GM18519 (cell line): ENCODE measurements at regions not wholly inside any gene's neighbourhood (a gene's known extent, or its start where the extent isn't known, plus 50 kb on each side); places are given as distances from the start of the nearest gene placed in this dataset.

Experiments
- ATAC-seq: cut with Tn5 transposase; IDR thresholded peaks from one replicate; pipeline ENCODE4 v1.9.1; 2021; ENCODE audit warnings: mild to moderate bottlenecking, moderate library complexity; ENCODE audit not compliant: unreplicated experiment, low FRiP score

DNA sequence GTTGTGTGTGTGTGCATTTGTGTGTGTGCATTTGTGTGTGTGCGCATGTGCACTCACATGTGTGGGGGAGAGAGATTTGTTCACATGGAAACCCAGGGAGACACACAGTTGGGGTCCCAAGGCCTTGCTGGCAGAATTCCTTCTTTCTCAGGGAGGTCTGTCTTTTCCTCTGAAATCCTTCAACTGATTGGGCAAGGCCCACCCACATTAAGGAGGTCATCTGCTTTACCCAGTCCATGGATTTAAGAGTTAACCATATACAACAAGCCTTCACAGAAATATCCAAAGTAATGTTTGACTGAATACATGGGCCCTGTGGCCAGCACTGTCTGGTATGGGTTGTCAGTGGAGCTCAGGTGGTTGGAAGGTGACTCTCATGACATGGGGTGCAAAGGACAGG, 641.4 kb downstream of the BRD1 start:
- ATAC-seq: no peak

- ATAC-seq: no peak
These were observed 642.2 kb downstream of the BRD1 start for GRCh38 chr22:49185312-49185969.

- ATAC-seq: no peak
These were observed 642.9 kb downstream of the BRD1 start for GRCh38 chr22:49184736-49185135.

- ATAC-seq: no peak
These were observed 643.9 kb downstream of the BRD1 start for GRCh38 chr22:49183826-49184216.

DNA sequence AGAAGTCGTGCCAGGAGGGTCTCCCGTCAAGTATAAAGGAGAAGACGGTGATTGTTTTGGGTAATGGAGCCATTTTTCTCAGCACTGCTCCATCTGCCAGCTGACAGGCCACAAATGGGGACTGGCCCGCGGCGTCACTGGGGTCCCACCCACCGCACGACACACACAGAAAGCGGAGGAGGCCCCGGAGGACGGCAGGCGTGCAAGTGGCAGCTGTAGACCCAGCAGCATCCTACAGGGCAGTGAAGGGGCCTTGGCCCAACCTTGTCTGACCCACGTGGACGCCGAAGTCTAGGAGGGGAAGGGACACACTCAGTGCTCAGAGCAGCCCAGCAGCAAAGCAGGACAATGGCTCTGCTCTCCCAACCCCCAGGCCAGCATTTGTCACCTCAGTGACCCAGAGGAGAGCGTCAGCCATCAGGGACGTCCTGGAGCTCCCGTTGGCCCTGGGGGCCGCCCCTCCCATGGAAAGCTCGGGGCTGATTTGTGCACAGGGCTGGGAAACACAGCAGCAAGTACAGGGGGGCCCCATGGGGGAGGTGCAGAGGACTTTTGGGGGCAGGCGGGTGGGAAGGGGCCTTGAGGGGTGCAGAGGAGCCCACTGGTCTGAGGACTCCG, 644.4 kb downstream of the BRD1 start:
- ATAC-seq: no peak

DNA sequence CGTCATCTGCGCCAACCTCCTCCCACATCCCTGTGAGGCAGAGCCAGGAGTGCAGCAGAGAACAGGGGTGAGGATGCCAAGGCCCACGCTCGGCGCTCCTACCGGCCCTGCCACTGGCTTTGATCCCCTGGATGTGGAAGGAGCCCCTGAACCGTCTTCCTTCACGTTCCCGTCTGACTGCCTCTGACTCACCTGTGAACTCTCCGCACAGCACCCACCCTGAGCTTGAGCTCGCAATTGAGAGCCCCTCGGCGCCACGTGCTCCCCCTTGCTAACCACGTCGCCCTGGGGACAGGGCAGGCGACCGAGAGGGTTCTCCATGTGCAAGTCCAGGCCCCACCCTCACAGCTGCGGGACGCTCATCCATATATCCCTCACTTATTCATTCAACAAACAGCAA, 645.3 kb downstream of the BRD1 start:
- ATAC-seq: no peak

DNA sequence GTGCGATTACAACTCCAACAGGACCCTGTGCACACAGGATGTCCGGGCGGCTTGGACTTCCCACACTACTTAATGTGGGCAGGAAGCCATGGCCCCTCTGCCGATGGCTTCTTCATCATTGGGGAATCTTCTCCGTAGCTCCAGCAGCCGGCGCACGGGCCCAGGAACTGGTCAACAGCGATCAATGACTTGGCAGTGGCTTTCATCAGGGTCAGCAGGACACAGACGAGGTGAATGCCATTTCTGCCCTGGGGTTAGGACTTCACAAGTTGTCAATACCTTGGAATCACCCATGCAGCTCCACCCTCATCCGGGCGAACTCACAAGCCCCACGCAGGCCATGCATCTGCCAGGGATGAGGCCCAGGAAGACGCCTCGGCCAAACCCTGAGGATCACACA, 645.7 kb downstream of the BRD1 start:
- ATAC-seq: no peak

DNA sequence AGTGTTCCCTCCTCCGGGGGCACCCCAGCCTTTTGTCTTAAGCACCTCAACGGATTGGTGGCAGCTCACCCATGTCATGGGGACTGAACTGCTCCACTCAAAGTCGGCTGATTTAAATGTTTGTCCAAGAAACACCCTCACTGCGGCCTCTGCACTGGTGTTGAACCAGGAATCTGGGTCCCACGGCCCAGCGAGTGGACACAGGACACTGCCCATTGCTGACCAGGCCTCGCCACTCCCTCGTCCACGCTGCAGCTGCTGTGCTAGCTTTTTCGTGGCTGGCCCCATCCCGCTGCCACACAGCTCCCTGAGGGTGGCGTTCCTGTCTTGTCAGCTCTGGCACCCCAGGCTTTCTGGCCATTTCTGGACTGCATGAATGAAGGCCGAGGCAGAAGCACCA, 646.2 kb downstream of the BRD1 start:
- ATAC-seq: no peak

DNA sequence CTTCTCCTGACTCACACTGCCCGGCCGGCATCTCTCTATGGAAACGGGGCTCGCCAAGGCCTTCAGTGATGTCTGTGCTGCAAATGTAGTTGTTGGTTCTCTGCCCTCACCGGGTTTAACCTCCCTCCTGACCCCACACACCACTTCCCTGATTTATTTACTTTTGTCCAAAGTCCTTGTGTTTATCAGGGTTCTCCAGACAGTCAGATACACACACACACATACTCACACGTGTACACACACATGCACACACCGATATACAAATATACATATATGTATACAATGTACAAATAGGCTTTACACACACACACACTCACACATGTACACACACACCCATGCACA, 647.0 kb downstream of the BRD1 start:
- ATAC-seq: no peak

- ATAC-seq: no peak
These were observed 647.6 kb downstream of the BRD1 start for GRCh38 chr22:49179886-49180682.

DNA sequence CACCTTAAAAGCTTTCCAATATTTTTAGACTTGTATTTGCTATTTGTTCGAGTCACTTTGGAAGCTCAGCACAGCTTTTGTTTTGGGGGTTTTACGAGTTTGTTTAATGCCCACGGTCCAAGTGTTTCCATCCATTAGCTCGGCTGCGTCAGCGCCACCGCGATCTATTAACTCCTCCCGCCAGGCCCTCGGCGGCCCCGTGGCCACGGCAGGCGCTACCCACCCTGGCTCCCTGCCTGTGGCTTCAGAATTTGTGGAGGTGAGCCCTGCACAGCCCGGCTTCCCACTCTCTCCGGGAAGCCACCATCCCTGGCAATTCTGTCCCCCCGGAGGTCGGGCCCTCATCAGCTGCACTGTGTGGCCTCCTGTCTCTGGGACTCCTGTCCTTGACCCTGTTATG, 648.5 kb downstream of the BRD1 start:
- ATAC-seq: no peak

DNA sequence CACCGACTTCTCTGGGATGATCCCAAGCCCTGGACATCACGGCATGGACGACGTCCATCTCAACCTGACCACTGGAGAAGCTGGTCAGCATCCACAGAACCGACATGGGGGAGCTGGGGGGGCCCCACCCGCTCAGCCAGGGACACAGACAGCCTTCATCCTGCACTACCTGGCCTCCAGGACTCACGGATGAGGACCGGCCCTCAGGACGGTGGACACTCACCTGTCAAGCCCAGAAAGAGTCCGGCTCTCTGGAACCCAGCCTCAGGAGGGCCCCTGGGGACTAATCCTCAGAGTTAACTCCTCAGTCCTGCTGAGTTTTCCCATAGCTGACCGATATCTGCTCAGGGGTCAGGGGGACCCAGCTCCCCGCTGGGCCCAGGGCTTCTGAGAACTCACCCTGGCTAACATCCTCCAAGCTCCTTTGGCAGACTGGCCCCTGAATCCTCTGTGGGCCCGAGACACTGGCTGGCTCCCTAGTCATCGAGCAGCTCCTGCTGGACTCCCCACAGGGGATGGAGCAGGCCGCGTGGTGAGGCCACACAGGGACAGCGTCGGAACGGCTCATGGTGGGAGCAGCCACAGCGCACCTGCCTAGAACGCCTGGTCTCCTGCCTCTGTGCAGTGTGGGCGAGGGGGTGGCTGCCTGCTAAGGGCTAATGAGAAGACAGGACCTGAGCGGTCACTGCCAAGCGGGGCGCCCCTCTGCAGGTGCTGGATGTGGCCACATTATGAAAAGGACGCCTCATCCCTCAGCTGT, 649.2 kb downstream of the BRD1 start:
- no peak for ATAC-seq

- ATAC-seq: no peak
These were observed 650.0 kb downstream of the BRD1 start for GRCh38 chr22:49177666-49178065.

DNA sequence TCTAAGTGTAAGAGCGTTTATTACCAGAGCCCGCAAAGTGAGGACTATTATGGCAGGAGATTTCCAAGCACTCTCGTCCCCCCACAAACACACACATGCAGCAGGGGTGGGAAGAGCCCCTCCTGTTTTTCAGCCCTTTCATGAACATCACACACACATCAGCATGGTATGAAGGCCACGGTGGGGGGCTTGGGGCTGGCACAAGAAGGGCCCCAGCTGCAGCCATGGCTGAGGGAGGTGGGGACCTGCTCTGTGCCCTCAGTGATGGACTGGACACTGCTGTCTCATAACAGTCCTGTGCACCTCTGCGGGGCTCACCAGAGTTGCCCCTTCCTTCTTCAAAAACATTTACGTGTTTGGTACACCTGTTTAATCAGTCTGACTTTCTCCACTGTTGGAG, 650.7 kb downstream of the BRD1 start:
- no peak for ATAC-seq

DNA sequence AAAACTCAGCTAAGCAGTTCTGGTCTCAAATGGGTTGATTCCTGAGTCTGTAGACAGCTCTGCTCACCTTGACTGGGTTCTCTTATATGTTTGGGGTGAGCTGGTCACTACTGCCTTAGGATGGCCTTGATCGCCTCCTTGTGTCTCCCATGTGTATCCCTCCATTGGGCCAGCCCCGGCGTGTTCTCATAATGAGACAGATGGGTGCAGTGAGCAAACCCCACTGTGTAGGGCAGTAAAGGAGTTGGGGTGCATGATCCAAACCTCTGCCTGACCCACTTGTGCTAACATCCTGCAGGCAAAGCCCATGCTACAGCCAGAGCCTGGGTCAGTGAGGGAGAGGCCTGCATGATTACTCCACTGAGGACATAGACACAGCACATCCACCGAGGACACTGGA, 657.6 kb downstream of the BRD1 start:
- no peak for ATAC-seq

DNA sequence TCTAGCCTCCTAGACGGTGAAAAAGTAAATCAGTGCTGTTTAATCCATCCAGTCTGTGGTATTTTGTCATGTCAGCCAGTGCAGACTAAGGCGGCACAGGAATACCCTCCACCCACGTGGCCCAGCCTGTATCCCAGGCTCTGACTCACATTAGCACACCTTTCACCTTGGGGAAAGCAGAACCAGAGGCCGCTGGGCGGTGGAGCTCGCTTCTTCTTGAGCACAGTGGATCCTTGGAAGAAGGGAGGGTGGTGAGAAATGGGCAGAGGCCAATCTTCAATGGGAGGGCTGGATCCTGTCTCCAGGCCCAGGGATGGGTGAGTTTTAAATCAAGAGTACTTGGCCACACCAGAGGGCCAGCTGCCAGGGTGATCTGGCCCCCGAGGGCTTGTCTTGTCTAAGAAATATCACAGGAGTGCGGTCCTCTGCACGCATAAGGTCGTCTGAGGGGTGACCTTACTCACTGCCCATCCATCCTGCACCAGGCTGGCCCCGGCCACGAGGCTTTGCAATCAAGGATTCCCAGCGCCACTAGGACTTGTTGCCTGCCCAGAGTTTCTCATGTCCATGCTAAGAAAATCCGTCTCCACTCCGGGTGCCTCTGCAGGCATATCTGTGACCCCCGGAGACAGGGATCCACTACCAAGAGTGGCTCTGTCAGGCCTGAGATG, 658.5 kb downstream of the BRD1 start:
- ATAC-seq: no peak

DNA sequence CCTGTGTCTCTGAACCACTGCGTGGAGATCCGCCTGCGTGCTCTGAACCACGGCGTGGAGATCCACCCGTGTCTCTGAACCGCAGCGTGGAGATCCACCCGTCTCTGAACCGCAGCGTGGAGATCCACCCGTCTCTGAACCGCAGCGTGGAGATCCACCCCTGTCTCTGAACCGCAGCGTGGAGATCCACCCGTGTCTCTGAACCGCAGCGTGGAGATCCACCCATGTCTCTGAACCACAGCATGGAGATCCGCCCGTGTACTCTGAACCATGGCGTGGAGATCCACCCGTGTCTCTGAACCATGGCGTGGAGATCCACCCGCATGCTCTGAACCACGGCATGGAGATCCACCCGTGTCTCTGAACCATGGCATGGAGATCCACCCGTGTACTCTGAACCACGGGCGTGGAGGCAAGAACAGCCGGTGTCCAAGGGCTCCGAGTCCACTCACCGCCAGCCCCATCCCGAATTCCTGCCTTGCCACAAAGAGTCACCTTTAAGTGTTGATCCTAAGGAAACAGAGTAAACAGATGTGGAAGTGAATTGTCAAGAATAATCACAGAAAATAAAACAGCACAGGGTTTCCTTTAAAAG, 659.4 kb downstream of the BRD1 start:
- ATAC-seq: no peak

DNA sequence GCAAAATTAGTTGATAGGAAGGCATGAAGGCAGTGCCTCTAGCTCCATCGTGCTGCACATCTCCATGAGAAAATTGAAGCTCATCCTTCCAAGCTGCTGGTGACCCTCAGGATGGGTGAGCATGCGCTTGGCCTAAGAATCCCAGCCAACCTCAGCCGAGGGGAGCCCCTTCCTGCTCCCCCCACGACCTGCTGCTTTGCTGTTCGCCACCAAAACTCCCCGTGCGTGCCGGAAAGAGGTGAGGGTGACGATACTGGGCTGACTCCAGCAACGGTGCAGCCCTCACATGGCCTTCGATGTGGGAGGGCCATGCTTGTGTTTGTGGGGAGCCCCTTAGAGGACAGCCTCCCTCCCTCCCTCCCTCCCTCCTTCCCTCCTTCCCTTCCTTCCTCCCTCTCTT, 660.9 kb downstream of the BRD1 start:
- no peak for ATAC-seq

- ATAC-seq: no peak
These were observed 661.5 kb downstream of the BRD1 start for GRCh38 chr22:49166211-49166610.

DNA sequence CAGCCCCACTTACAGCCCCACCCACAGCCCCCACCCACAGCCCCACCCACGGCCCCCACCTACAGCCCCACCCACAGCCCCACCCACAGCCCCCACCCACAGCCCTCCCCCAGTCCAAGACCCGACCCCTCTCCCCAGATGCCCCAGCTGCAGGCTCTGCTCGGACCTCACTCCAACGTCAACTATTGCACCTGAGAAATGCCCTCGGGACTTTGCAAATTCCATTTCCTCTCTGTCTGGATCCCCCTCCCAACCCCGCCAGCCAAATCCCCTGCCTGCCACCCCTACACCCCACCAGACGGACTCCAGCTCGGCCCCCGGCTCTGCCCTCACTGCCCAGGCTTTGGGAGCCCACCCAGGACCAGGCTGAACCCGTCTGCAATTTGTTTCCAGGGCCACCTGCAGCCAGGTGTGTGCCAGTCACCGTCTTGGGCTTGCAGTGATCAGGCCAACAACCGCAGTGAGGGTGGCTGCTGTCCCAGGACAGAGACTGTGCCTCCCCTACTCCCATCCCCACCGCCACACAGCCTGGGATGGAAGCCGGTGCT, 662.8 kb downstream of the BRD1 start:
- no peak for ATAC-seq
